Caco-2 (cell line): ENCODE measurements at regions not wholly inside any gene's neighbourhood (a gene's known extent, or its start where the extent isn't known, plus 50 kb on each side); places are given as distances from the start of the nearest gene placed in this dataset.
A peak's percentile ranks its signal among the peaks of the same experiment; 100 is the strongest.

Source experiments
- BruUV-seq: library from RNA; stranded (reverse); fragments of 400-500 nt; replicated peaks from 2 replicates; lab custom pipeline; 2021; lab: Mats Ljungman, UMichigan
- CTCF ChIA-PET: fragments of 300-600 bp; sonication (Branson Sonifier 250); formaldehyde crosslinking; loops from one replicate; lab custom pipeline; 2022; ENCODE audit warnings: antibody characterized with exemption; lab: Charles Lee
- POLR2A ChIA-PET: fragments of 300-600 bp; sonication (Branson Sonifier 250); formaldehyde crosslinking; loops from one replicate; lab custom pipeline; 2022; ENCODE audit warnings: antibody characterized with exemption; lab: Charles Lee
- DNase-seq, 2 experiments: peaks; one replicate each; pipeline versions ENCODE4 v3.0.0 to v3.0.0-alpha.2; 2020 to 2022
- H3K27me3 ChIP-seq: replicated peaks from 2 replicates; pipeline ENCODE4 v1.6.0; 2011; ENCODE audit warnings: low read length; ENCODE audit not compliant: control insufficient read depth, insufficient read depth
- H3K36me3 ChIP-seq: 2 replicates; pipeline ENCODE4 v1.5.1; 2011; ENCODE audit warnings: low read length; ENCODE audit not compliant: control insufficient read depth, insufficient read depth
- H3K4me1 ChIP-seq: fragments of 250-450 bp; sonication (Bioruptor Pico); 2 replicates; pipeline ENCODE4 v1.5.1; 2020; ENCODE audit warnings: mild to moderate bottlenecking
- H3K4me3 ChIP-seq: 2 replicates; pipeline ENCODE4 v1.5.1; 2011; ENCODE audit warnings: low read depth, mild to moderate bottlenecking, control low read depth, low read length
- H3K9me3 ChIP-seq: fragments of 250-450 bp; sonication (Bioruptor Pico); 2 replicates; pipeline ENCODE4 v1.5.1; 2020; ENCODE audit warnings: mild to moderate bottlenecking, moderate library complexity
- H3K27ac Mint-ChIP-seq: one replicate; pipeline ENCODE4 v1.8.0; 2022; ENCODE audit warnings: mixed read lengths; ENCODE audit not compliant: unreplicated experiment
- H3K27me3 Mint-ChIP-seq: one replicate; pipeline ENCODE4 v1.8.0; 2022; ENCODE audit warnings: mixed read lengths; ENCODE audit not compliant: insufficient read depth, unreplicated experiment
- H3K36me3 Mint-ChIP-seq: one replicate; pipeline ENCODE4 v1.8.0; 2022; ENCODE audit warnings: mild to moderate bottlenecking, mixed read lengths; ENCODE audit not compliant: insufficient read depth, unreplicated experiment
- H3K4me1 Mint-ChIP-seq: one replicate; pipeline ENCODE4 v1.8.0; 2022; ENCODE audit warnings: low read depth, mixed read lengths; ENCODE audit not compliant: unreplicated experiment
- H3K4me3 Mint-ChIP-seq: one replicate; pipeline ENCODE4 v1.8.0; 2022; ENCODE audit warnings: mild to moderate bottlenecking, moderate library complexity, mixed read lengths; ENCODE audit not compliant: unreplicated experiment
- H3K9me3 Mint-ChIP-seq: one replicate; pipeline ENCODE4 v1.8.0; 2022; ENCODE audit warnings: mixed read lengths; ENCODE audit not compliant: unreplicated experiment
- CTCF ChIP-seq, 2 experiments: fragments of 200-600 bp in 1 of 2; IDR thresholded peaks; 1 replicate in 1 of 2; 2 replicates in 1 of 2; pipeline versions ENCODE4 v1.5.1 to v1.8.0; 2011 to 2022; ENCODE audit warnings: antibody characterized with exemption in 1 of 2, control low read depth in 1 of 2, inconsistent platforms in 1 of 2, low read depth in 1 of 2, low read length in 1 of 2, mild to moderate bottlenecking in 1 of 2, moderate library complexity in 1 of 2; ENCODE audit not compliant: insufficient read depth in 1 of 2, severe bottlenecking in 1 of 2, unreplicated experiment in 1 of 2
- intact Hi-C: fragments of 100-400 bp; cut with micrococcal nuclease; formaldehyde crosslinking; loops from one replicate; pipeline ENCODE4 v1.10.0; 2022; ENCODE audit not compliant: unreplicated experiment

GRCh38 chr7:47089461-47089860, 492.4 kb downstream of the TNS3 start:
- H3K9me3 Mint-ChIP-seq, result no peaks in the 10 kb centered on the region
- H3K36me3 Mint-ChIP-seq, result no peaks in the 10 kb centered on the region
- Histone ChIP-seq H3K4me1 (no peaks in the 10 kb centered on the region), H3K36me3 (no peaks in the 10 kb centered on the region), H3K9me3 (no peaks in the 10 kb centered on the region), H3K27me3 (no peaks in the 10 kb centered on the region), H3K4me3 (no peak overlapping the region)
- ChIA-PET POLR2A (no interaction called here), CTCF (no interaction called here)
- no peak overlapping the region for H3K27ac Mint-ChIP-seq
- no peaks in the 10 kb centered on the region for H3K4me1 Mint-ChIP-seq
- intact Hi-C loops, result loop anchor here (1.0 to 5.0 kb wide), 4 partner anchors 91 to 737 kb away; no protein-coding TSS in a partner anchor
- no peak overlapping the region for H3K4me3 Mint-ChIP-seq
- no TSS peak for BruUV-seq
- no peak for DNase-seq
- peaks cover 2% of the 10 kb centered on the region for H3K27me3 Mint-ChIP-seq
- no peak for TF ChIP-seq CTCF (IDR thresholded peaks at IDR 0.05; ENCODE audit: insufficient read depth in 1 of 2, low read depth in 1 of 2, low read length in 1 of 2, severe bottlenecking in 1 of 2, unreplicated experiment in 1 of 2)

- no peak overlapping the region for H3K4me3 Mint-ChIP-seq
- no peaks in the 10 kb centered on the region for H3K36me3 ChIP-seq
- no TSS peak for BruUV-seq
- ChIA-PET CTCF (interaction anchor here (1.4 kb wide), 1 partner anchor 12 kb away, joined by 3 read pairs; no protein-coding TSS in a partner anchor), POLR2A (no interaction called here)
- no peaks in the 10 kb centered on the region for H3K4me1 ChIP-seq
- no peak for TF ChIP-seq CTCF (IDR thresholded peaks at IDR 0.05; ENCODE audit: insufficient read depth in 1 of 2, low read depth in 1 of 2, low read length in 1 of 2, severe bottlenecking in 1 of 2, unreplicated experiment in 1 of 2)
- no peaks in the 10 kb centered on the region for H3K4me1 Mint-ChIP-seq
- no peak overlapping the region for H3K27ac Mint-ChIP-seq
- intact Hi-C loops, result loop anchor here (1.0 to 5.0 kb wide), 4 partner anchors 91 to 736 kb away; no protein-coding TSS in a partner anchor
- H3K4me3 ChIP-seq, result no peak overlapping the region
- H3K27me3 ChIP-seq, result no peaks in the 10 kb centered on the region
- no peaks in the 10 kb centered on the region for H3K27me3 Mint-ChIP-seq
- H3K36me3 Mint-ChIP-seq, result no peaks in the 10 kb centered on the region
- no peak for DNase-seq
- H3K9me3 ChIP-seq, result no peaks in the 10 kb centered on the region
- no peaks in the 10 kb centered on the region for H3K9me3 Mint-ChIP-seq
These were observed 492.9 kb downstream of the TNS3 start for GRCh38 chr7:47089068-47089417.

DNA sequence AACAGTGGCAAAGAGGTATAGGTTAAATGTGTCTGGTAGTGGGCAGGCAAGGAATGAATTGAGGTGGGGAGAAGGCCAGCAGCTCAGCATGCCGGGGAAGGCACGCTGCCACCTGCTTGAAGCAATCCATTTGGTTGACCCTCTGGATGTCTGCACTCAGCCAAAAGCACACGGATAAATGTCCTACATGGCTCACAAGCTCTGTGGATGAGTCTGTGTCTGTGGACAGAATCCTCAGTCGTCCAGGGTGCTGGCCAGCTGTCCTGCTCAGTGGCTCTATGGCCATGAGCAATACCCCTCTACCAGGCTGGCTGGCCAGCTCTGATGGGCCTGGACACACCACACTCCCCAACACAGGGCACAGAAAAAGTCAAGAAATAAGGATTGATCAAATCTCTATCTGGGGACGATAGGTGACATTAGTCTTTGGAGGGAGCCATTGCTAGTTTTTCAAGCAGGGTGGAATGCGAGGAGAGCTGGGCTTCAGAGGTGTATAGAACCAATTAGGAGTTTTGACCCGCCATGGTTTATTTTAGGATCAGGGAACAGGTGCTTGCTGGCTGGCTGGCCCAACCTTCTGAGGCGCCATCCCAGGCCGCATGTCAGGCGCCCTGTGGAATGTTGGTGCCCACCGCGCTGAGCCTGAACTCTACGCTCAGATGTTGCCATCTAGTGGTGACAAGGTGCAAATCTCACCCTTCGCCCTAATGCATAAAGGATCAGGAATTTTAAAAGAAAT, 493.4 kb downstream of the TNS3 start:
- Histone ChIP-seq H3K9me3 (no peaks in the 10 kb centered on the region), H3K27me3 (no peaks in the 10 kb centered on the region), H3K36me3 (no peaks in the 10 kb centered on the region), H3K4me1 (no peaks in the 10 kb centered on the region), H3K4me3 (no peak overlapping the region)
- CTCF ChIA-PET, result interaction anchor here (0.8 to 1.4 kb wide), 2 partner anchors 11 to 12 kb away, joined by 3 read pairs; no protein-coding TSS in a partner anchor
- Mint-ChIP-seq H3K27ac (no peak overlapping the region), H3K36me3 (no peaks in the 10 kb centered on the region), H3K4me3 (no peak overlapping the region), H3K27me3 (no peaks in the 10 kb centered on the region), H3K4me1 (no peaks in the 10 kb centered on the region), H3K9me3 (no peaks in the 10 kb centered on the region)
- intact Hi-C loops, result loop anchor here (1.0 to 5.0 kb wide), 5 partner anchors 92 to 1171 kb away; no protein-coding TSS in a partner anchor
- POLR2A ChIA-PET, result no interaction called here
- BruUV-seq, result no TSS peak
- peak; percentile 46 to 61 for DNase-seq
- TF ChIP-seq CTCF (IDR thresholded peaks at IDR 0.05; ENCODE audit: insufficient read depth in 1 of 2, low read depth in 1 of 2, low read length in 1 of 2, severe bottlenecking in 1 of 2, unreplicated experiment in 1 of 2), result peak; percentile 81 to 82
